GM18517 (cell line): ENCODE measurements at regions not wholly inside any gene's neighbourhood (a gene's known extent, or its start where the extent isn't known, plus 50 kb on each side); places are given as distances from the start of the nearest gene placed in this dataset.

Source experiments
- ATAC-seq: cut with Tn5 transposase; IDR thresholded peaks from one replicate; pipeline ENCODE4 v1.9.1; 2021; ENCODE audit warnings: mild to moderate bottlenecking, moderate library complexity; ENCODE audit not compliant: unreplicated experiment

GRCh38 chr15:47624503-47624902 is 92.8 kb upstream of the SEMA6D start:
- no peak for ATAC-seq

GRCh38 chr15:47639042-47639441 is 78.3 kb upstream of the SEMA6D start:
- ATAC-seq, result no peak

- no peak for ATAC-seq
Measured at GRCh38 chr15:47640079-47640478, 77.2 kb upstream of the SEMA6D start.

GRCh38 chr15:47640901-47641300 is 76.4 kb upstream of the SEMA6D start:
- no peak for ATAC-seq

- no peak for ATAC-seq
Measured at GRCh38 chr15:47644722-47645121, 72.6 kb upstream of the SEMA6D start.

- ATAC-seq, result no peak
Measured at GRCh38 chr15:47650564-47650963, 66.7 kb upstream of the SEMA6D start.

GRCh38 chr15:47652328-47652727 is 65.0 kb upstream of the SEMA6D start:
- ATAC-seq, result no peak

GRCh38 chr15:47652844-47653243 is 64.5 kb upstream of the SEMA6D start:
- ATAC-seq, result no peak

- no peak for ATAC-seq
Measured at GRCh38 chr15:47661661-47662180, 55.6 kb upstream of the SEMA6D start.

GRCh38 chr15:47663101-47663500 is 54.2 kb upstream of the SEMA6D start:
- no peak for ATAC-seq
